ENCODE measurements at regions not wholly inside any gene's neighbourhood (a gene's known extent, or its start where the extent isn't known, plus 50 kb on each side); places are given as distances from the start of the nearest gene placed in this dataset.

DNA sequence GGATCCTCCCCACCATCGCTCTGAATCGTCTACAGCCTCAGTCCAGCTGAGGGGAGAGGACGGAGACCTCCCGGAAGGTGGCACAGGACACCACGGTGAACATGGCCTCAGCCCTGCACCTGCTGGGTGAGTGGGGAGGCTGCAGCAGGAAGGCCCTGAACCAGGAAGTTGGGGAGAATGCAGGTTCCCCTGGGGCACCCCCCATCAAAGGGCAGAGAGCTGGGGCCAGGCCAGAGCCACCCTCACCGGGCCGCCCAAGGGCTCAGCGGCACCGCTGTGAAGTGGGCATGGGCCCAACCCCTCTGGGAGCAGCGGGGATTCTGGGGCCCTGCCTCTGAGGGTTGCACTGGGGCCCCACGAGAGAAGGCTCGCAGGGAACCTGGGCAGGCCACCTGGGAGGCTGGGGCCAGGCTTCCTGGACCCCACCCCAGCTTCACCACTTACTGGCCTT lies 98.7 kb downstream of the MICALL2 start:
- no peak for TF ChIP-seq EZH2 (IDR thresholded peaks at IDR 0.05; ENCODE audit: borderline replicate concordance, low read depth, low read length, severe bottlenecking)
- TF ChIP-seq, protein P1, sequence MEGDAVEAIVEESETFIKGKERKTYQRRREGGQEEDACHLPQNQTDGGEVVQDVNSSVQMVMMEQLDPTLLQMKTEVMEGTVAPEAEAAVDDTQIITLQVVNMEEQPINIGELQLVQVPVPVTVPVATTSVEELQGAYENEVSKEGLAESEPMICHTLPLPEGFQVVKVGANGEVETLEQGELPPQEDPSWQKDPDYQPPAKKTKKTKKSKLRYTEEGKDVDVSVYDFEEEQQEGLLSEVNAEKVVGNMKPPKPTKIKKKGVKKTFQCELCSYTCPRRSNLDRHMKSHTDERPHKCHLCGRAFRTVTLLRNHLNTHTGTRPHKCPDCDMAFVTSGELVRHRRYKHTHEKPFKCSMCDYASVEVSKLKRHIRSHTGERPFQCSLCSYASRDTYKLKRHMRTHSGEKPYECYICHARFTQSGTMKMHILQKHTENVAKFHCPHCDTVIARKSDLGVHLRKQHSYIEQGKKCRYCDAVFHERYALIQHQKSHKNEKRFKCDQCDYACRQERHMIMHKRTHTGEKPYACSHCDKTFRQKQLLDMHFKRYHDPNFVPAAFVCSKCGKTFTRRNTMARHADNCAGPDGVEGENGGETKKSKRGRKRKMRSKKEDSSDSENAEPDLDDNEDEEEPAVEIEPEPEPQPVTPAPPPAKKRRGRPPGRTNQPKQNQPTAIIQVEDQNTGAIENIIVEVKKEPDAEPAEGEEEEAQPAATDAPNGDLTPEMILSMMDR (IDR thresholded peaks at IDR 0.05; ENCODE audit: borderline replicate concordance, extremely low read depth, low read length, poor library complexity, severe bottlenecking) = no peak

Data from DND-41 (cell line).